ENCODE measurements at regions not wholly inside any gene's neighbourhood (a gene's known extent, or its start where the extent isn't known, plus 50 kb on each side); places are given as distances from the start of the nearest gene placed in this dataset.
A peak's percentile ranks its signal among the peaks of the same experiment; 100 is the strongest.

DNA sequence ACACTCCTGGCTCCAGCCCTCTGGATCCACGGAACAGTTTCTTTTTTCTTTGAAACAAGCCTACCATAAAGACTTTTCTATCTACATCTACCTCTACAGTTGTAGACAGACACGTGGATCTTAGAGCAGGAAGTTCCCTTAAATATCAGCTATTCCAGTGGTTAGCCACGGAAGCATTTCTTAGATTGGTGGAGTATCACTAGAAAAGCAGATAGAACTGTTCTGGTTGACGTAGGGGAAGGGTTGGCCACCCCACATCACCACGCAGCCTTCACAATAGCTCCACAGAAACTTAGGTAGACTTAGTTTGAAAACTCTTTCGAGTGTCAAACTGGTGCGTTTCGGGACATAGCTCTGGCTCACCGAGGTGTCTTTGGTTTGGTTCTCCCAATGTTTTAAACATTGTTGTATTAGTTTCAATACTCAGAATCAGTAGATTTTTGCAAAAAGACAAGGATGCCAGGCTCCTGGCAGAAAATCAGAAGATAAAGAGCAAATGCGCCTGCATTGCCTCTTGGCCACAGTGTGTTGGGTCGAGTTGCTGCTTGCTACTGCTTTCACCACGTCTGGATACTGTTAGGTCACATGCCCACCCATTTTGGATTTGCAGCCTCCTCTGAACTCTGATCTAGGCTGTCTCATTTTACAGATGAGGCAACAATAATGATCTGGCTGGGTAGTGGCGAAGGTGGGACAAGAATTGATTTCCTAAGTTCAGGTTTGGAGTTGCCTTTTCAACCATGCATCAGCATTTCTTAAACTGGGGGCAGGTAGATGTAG is 71.5 kb upstream of the DTNBP1 start:
- H2AFZ ChIP-seq = peak overlapping the region; percentile 66; the same call in 1 of the 2 replicates
- no peak overlapping the region for H3K27ac ChIP-seq (ENCODE audit: low read depth)
- peaks cover 2% of the 10 kb centered on the region for H3K27me3 Mint-ChIP-seq (ENCODE audit: insufficient read depth, low read depth, poor library complexity)
- no peak overlapping the region for H3K4me3 ChIP-seq
- no peaks in the 10 kb centered on the region for H3K79me2 ChIP-seq (replicated peaks; ENCODE audit: insufficient read depth)
- no peak overlapping the region; the same call in 1 of the 2 replicates for H3K27ac Mint-ChIP-seq
- H3K36me3 Mint-ChIP-seq (ENCODE audit: low read depth) = no peaks in the 10 kb centered on the region
- no peaks in the 10 kb centered on the region for H3K36me3 ChIP-seq (ENCODE audit: insufficient read depth)
- peaks cover 3% of the 10 kb centered on the region; the same call in 1 of the 3 replicates for H3K9me3 Mint-ChIP-seq
- H3F3A ChIP-seq (replicated peaks; ENCODE audit: low read depth) = no peaks in the 10 kb centered on the region
- no peaks in the 10 kb centered on the region for H3K9me2 ChIP-seq (ENCODE audit: insufficient read depth)
- no peak overlapping the region for H3K4me2 ChIP-seq
- peaks cover 15% of the 10 kb centered on the region; the same call in 2 of the 3 replicates for H3K4me1 Mint-ChIP-seq
- H3K4me1 ChIP-seq (ENCODE audit: insufficient read depth) = no peaks in the 10 kb centered on the region
- DNase-seq (ENCODE audit: low spot score) (no peak), ATAC-seq (no peak)
- TF ChIP-seq NANOG (IDR thresholded peaks at IDR 0.05; ENCODE audit: borderline replicate concordance) = no peak
- TF ChIP-seq, protein P1, sequence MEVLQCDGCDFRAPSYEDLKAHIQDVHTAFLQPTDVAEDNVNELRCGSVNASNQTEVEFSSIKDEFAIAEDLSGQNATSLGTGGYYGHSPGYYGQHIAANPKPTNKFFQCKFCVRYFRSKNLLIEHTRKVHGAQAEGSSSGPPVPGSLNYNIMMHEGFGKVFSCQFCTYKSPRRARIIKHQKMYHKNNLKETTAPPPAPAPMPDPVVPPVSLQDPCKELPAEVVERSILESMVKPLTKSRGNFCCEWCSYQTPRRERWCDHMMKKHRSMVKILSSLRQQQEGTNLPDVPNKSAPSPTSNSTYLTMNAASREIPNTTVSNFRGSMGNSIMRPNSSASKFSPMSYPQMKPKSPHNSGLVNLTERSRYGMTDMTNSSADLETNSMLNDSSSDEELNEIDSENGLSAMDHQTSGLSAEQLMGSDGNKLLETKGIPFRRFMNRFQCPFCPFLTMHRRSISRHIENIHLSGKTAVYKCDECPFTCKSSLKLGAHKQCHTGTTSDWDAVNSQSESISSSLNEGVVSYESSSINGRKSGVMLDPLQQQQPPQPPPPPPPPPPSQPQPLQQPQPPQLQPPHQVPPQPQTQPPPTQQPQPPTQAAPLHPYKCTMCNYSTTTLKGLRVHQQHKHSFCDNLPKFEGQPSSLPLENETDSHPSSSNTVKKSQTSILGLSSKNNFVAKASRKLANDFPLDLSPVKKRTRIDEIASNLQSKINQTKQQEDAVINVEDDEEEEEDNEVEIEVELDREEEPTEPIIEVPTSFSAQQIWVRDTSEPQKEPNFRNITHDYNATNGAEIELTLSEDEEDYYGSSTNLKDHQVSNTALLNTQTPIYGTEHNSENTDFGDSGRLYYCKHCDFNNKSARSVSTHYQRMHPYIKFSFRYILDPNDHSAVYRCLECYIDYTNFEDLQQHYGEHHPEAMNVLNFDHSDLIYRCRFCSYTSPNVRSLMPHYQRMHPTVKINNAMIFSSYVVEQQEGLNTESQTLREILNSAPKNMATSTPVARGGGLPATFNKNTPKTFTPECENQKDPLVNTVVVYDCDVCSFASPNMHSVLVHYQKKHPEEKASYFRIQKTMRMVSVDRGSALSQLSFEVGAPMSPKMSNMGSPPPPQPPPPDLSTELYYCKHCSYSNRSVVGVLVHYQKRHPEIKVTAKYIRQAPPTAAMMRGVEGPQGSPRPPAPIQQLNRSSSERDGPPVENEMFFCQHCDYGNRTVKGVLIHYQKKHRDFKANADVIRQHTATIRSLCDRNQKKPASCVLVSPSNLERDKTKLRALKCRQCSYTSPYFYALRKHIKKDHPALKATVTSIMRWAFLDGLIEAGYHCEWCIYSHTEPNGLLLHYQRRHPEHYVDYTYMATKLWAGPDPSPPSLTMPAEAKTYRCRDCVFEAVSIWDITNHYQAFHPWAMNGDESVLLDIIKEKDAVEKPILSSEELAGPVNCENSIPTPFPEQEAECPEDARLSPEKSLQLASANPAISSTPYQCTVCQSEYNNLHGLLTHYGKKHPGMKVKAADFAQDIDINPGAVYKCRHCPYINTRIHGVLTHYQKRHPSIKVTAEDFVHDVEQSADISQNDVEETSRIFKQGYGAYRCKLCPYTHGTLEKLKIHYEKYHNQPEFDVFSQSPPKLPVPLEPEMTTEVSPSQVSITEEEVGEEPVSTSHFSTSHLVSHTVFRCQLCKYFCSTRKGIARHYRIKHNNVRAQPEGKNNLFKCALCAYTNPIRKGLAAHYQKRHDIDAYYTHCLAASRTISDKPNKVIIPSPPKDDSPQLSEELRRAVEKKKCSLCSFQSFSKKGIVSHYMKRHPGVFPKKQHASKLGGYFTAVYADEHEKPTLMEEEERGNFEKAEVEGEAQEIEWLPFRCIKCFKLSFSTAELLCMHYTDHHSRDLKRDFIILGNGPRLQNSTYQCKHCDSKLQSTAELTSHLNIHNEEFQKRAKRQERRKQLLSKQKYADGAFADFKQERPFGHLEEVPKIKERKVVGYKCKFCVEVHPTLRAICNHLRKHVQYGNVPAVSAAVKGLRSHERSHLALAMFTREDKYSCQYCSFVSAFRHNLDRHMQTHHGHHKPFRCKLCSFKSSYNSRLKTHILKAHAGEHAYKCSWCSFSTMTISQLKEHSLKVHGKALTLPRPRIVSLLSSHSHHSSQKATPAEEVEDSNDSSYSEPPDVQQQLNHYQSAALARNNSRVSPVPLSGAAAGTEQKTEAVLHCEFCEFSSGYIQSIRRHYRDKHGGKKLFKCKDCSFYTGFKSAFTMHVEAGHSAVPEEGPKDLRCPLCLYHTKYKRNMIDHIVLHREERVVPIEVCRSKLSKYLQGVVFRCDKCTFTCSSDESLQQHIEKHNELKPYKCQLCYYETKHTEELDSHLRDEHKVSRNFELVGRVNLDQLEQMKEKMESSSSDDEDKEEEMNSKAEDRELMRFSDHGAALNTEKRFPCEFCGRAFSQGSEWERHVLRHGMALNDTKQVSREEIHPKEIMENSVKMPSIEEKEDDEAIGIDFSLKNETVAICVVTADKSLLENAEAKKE (CRISPR knock-in tag; IDR thresholded peaks at IDR 0.05) = no peak
- no peak for TF ChIP-seq POLR2AphosphoS5 (IDR thresholded peaks at IDR 0.05; ENCODE audit: low read depth)
- TF ChIP-seq EZH2 (IDR thresholded peaks at IDR 0.05; ENCODE audit: low read depth, unreplicated experiment) = no peak
- TF ChIP-seq, protein P2, sequence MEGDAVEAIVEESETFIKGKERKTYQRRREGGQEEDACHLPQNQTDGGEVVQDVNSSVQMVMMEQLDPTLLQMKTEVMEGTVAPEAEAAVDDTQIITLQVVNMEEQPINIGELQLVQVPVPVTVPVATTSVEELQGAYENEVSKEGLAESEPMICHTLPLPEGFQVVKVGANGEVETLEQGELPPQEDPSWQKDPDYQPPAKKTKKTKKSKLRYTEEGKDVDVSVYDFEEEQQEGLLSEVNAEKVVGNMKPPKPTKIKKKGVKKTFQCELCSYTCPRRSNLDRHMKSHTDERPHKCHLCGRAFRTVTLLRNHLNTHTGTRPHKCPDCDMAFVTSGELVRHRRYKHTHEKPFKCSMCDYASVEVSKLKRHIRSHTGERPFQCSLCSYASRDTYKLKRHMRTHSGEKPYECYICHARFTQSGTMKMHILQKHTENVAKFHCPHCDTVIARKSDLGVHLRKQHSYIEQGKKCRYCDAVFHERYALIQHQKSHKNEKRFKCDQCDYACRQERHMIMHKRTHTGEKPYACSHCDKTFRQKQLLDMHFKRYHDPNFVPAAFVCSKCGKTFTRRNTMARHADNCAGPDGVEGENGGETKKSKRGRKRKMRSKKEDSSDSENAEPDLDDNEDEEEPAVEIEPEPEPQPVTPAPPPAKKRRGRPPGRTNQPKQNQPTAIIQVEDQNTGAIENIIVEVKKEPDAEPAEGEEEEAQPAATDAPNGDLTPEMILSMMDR (conservative IDR thresholded peaks at IDR 0.05; ENCODE audit: low read depth in 2 of 2) = no peak
- TF ChIP-seq, protein P3, sequence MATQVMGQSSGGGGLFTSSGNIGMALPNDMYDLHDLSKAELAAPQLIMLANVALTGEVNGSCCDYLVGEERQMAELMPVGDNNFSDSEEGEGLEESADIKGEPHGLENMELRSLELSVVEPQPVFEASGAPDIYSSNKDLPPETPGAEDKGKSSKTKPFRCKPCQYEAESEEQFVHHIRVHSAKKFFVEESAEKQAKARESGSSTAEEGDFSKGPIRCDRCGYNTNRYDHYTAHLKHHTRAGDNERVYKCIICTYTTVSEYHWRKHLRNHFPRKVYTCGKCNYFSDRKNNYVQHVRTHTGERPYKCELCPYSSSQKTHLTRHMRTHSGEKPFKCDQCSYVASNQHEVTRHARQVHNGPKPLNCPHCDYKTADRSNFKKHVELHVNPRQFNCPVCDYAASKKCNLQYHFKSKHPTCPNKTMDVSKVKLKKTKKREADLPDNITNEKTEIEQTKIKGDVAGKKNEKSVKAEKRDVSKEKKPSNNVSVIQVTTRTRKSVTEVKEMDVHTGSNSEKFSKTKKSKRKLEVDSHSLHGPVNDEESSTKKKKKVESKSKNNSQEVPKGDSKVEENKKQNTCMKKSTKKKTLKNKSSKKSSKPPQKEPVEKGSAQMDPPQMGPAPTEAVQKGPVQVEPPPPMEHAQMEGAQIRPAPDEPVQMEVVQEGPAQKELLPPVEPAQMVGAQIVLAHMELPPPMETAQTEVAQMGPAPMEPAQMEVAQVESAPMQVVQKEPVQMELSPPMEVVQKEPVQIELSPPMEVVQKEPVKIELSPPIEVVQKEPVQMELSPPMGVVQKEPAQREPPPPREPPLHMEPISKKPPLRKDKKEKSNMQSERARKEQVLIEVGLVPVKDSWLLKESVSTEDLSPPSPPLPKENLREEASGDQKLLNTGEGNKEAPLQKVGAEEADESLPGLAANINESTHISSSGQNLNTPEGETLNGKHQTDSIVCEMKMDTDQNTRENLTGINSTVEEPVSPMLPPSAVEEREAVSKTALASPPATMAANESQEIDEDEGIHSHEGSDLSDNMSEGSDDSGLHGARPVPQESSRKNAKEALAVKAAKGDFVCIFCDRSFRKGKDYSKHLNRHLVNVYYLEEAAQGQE (IDR thresholded peaks at IDR 0.05; ENCODE audit: unreplicated experiment) = no peak
- no peak for TF ChIP-seq JUNB (IDR thresholded peaks at IDR 0.05; ENCODE audit: unreplicated experiment)
- no peak for TF ChIP-seq EZH2phosphoT487 (IDR thresholded peaks at IDR 0.05; ENCODE audit: unreplicated experiment)
- TF ChIP-seq STAT1 (IDR thresholded peaks at IDR 0.05; ENCODE audit: unreplicated experiment) = no peak
- no peak for TF ChIP-seq CREB1 (CRISPR knock-in tag; IDR thresholded peaks at IDR 0.05; ENCODE audit: low read depth)
- H4K20me1 ChIP-seq (replicated peaks; ENCODE audit: insufficient read depth) = no peaks in the 10 kb centered on the region
- no peak overlapping the region for H3K4me3 Mint-ChIP-seq
- H3K27me3 ChIP-seq (ENCODE audit: insufficient read depth) = no peaks in the 10 kb centered on the region
